NCI-H1105 treated with DMSO at 0.1 percent for 48 hours (cell line): ENCODE measurements at regions not wholly inside any gene's neighbourhood (a gene's known extent, or its start where the extent isn't known, plus 50 kb on each side); places are given as distances from the start of the nearest gene placed in this dataset.

Source experiments
- DNase-seq: peaks from one replicate; lab custom pipeline; 2025; lab: John Stamatoyannopoulos, UW

DNA sequence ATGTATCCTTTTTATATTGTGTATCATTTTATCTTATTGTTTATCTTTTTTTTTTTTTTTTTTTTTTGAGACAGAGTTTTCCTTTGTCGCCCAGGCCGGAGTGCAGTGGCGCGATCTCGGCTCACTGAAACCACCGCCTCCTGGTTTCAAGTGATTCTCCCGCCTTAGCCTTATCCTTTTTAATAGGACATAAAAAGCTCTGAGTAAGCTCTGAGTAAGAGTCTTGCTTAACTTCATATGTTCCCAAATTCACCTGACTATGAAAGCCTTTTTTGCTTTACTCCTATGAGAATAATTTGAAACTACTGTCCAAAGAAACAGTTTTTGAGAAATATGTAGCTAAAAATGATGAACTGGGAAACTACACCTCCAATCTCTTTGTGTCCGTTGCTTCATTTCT, 525.5 kb downstream of the IRS1 start:
- no peak for DNase-seq

DNA sequence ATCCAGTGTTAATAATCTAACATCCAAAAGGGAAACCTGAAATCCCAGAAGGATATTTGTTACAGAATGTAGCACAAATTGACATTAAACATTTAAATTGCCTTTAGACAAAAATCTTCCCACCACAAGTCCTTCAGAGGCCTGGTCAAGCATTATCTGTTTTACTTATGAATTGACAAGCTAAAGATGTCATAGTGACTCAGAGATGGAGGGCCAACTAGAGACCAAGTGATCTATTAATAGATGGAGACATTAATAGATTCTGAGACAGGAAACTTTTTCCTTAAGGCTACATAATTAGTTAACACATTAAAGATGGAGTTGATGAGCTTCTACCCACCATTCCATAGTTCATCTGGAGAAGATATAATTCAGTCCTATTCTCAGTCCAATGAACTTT, 526.2 kb downstream of the IRS1 start:
- DNase-seq = no peak

DNA sequence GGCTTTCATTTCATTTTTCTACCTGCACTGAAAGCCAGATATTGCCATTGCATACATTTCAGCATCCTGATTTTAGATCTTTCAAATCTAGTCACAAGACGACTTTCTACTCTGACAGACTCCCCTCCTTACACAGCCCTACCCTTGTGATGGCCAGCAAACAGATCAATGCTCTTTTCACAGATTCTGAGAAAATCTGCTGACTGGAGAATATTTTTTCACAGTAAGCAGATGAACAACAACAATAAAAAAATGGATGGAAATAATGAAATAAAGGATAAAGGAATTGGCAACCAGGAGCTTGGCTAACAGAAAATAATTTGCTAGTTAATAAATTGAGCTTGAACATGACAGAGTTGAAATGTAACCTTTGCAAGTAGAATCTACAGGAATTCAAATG, 527.2 kb downstream of the IRS1 start:
- DNase-seq = no peak

DNA sequence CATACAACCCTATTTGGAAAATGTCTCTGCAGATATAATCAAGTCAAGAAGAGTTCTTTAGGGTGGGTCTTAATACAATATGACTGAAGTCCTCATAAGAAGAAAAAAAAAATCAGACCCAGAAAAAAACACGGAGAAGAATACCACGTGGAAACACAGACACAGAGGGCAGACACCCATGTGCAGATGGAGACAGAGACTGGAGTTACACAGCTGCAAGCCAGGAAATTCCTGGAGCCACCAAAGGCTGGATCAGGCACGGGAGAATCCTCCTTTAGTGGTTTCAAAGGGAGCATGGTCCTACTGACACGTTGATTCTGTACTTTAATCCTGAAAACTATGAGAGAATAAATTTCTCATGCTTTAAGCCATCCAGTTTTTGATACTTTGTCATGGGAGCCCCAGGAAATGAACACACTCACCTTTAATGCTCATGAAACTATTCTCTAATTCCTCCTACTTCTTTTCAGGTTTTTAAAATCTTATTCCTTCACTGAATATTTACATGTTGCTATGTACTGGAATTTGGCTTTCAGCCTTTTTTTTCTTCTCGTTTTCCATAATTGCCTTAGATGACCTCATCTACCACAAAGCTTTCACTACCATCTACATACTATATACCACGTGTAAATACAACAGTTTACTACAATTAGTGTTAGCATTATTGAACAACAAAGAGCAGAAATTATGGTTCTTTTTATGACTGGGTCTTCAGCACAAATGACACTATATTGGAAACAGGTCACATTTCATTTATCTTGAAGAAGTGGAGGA, 529.1 kb downstream of the IRS1 start:
- no peak for DNase-seq

DNA sequence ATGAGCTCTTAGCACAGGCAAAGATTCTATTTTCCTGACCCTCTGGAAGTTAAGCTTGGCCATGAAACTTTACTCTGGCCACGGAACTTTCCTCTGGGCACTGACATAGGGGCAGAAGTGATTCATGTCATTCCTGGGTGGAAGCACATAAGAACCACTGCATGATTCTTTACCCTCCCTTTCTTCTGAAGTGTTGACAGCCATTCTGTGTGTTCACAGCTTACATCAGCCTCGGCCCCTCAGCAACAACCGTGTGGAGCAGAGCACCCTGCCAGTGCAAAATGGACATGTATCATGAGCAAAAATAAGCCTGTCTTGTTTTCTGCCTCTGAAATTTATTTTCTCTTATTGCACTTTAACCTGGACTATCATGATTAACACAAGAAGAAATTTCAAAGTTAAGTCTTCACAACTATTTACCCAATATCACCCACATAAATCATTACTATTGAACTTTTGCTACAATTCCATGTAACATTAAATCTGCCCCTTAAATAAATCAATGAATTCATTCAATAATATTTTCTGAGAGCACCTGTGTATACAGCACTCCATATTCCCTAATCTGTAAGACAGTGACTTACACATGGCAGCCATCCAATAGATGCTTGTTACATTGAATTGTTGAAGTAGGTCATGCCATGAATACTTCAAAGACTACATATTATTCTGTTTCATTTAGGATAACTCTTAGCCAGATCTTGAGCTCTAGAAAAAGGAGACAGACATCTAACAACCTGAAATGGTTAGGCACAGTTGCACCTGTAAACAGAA, 531.9 kb downstream of the IRS1 start:
- no peak for DNase-seq

DNA sequence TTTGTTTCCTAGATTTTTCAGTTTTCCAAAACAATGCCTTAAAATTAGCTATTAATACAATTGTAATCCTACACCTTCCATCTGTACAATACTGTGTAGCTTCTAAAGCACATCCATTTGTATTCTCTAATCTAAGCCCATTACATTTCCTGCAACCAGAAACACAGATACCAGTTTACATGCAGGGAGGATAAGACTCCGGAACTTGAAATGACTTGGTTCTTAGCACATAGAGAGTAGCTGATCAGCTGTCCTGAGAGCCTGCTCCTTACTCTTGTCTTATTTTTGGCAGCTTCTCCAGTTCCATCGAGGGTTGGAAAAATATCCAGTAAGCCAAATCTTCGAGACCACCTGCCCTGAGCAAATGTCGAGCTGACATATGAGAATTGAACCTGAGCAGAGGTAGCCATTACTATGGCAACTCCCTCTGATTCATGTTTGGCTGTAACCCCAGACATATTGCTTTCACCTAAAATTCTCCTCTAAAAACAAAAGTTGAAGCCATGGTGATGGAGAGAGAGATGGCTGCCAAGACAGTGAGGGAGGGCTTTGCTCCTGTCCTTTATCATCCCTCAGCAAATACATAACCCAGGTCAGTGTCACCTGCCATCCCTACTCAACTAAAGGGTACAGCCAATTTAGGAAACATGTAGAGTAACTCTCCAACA, 542.8 kb downstream of the IRS1 start:
- peak; percentile 58 for DNase-seq

DNA sequence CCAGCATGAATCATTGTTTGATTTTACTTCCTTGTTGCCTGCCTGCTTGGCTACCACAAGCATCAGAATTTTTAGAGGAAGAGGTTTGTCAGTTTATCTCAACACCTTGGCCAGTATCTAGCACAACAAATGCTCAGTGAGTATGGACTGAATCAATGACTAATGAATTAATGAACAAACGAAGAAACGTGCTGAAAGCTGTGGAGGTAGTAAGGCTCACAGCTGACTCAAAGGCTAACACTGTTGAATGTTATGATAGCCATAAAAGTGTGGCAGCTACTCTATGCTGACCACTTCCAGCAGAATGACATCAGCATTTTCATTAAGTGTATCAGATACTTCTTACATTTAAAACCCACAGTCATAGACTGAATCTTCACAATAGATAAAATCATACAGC, 543.4 kb downstream of the IRS1 start:
- no peak for DNase-seq

DNA sequence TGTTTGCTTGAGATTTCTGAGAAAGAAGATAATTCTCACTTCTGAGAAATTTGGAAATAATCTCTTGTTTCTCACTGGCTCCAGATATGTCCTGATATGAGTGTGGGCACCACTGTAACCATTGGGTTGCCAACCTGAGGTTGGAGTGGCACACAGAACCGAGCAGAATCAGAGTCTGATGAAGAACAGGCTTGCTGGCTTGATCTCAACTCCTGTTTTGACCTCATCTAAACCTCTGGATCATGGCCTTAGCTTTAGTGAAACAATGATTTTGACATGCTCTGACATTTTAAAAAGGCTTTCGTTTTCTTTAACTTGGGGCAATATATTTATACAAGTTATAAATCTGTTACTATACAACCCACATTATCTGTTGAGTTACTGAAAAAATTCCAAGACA, 548.0 kb downstream of the IRS1 start:
- DNase-seq = no peak

DNA sequence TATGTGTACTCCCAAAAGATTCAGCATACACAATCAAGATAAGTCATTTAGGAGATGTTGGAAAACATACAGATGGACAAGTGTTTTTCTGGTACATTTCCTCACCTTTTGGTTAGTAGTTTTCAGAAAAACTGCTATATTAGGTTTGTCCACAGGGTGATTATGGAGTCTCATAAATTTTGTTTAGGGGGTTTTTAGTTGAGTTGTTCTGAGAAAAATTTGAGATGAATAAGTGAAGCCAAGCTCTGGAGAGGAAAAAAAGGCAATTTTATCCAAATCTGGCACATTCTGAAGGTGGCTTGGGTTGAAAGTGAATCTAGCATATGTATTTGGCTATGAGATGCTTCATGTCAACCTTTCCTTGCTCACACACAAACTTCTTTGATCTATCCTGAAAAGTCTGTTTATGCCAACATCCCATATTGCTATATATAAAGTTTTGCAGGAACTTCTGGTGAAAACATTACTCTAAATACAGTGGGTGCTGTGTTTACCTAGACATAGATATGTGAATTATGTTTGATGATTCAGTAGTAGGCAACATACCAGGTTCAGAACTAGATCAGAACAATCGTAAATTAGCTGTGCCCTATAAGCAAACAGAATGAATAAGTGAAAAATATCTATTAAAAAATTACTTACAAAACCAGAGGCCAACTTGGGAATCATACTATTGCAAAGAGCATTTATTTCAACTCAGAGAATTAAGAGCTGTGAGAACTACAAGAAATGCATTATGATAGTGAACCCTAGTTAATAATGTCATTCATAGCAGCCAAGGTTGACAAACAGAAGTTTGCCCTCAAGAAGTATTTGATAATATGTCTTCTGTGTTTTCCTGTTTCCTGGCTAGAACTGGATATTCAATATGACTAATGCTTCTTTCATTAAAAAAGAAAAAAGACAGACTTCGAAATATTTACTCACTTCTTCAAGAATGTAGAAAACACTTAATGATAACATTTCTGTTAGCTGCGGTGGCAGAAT, 552.0 kb downstream of the IRS1 start:
- DNase-seq = no peak

DNA sequence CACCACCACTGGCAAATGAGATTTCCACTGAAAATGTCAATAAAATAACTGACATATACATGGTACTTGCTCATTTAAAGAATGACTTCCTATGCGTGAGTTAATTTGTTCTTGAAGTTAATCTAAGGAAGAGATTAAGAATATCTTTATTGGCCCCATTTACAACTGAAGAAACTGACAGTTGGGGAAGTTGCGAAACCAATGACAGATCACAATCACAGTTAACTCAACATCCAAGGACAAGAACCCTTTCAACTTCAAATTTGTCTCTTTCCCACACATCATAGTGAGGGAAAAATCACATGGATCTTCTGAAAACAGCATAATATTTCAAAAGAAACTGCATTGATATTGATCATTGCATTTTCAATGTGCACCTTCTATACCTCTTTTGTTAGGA, 565.4 kb downstream of the IRS1 start:
- DNase-seq = no peak

DNA sequence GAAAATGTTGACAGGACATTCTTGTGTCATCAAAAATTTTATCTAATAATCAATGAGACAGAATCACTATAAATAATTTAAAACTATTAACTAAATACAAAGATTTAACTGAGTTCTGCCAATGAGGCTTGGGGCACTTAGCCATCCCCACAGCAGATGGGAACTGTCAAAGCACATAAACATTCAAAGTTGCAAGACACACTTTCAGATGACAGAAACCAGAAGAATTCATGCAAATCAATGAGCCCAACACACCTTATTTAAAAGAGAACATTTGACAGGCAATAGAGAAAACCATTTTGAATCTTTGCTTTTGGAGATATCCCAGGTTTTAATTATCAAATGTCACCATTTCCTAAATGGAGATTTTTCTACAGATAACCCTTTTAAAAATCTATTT, 566.2 kb downstream of the IRS1 start:
- DNase-seq = no peak

DNA sequence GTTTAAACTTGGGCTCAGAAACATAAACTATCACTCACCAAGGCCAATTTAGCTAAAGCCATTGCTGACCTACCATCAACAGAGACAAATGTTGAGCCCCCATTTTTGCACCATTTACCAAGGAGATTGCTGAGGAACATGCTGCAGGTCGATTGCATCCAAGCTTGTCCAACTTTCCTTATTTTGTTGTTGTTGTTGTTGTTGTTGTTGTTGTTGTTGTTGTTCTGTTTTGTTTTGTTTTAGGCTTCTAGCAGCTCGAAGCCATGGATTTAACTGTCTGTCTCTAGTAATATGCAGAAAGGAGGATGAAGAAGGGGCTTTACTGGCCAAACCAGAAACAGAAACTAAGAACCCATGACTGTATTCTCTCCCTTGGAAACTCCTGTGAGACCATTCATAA, 571.5 kb downstream of the IRS1 start:
- no peak for DNase-seq

DNA sequence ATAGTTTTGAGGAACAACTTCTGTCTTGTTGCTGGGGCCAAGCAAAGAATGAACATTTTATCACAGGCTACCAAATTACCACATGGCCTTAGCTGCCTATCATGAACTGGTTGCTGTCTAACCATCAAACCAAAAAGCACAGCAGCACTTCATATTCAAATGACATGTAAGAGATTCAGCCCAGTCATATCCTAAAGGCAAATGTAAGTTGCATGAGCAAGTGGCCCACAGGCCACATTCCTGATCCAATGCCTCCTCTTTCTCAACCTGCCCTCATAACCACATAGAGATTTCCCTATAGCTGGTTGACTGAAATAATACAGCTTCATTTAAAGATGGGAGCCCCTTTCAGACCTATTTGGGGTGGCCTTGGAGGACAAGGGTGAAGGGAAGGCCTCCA, 572.3 kb downstream of the IRS1 start:
- DNase-seq = no peak

DNA sequence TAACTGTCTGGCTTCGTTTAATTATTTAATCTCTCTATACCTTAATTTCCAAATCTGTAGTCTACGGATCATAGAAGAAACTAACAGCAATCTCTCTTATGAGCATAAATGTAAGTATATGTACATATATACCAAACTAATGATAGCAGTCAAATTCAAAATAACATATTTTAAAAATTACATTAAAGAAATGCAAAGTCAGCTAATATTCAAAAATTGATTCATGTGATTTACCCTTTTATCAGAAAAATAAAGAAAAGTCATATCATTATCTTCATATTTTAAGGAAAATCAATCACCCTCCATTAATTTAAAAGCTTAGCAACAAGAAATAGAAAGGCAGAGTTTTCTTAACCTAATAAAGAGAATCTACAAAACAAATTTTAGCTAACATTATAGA, 575.9 kb downstream of the IRS1 start:
- no peak for DNase-seq

DNA sequence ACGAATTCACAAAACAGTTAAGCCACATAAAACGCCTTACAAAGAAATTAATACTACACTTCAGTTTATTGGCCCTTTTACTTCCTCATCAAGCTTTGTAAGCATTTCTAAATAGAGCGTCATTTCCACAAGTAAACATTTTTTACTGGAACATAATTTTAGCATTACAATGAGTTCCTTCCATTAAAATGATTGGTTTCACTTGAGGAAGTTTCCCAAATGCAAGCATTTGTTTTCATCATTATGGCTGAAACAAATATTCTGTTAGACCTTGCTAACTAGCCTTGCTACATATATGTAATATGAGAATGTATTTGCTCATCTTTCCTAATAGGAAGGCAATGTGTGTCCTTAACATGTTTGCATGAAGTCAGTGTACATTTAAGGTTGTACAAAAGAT, 579.1 kb downstream of the IRS1 start:
- no peak for DNase-seq

DNA sequence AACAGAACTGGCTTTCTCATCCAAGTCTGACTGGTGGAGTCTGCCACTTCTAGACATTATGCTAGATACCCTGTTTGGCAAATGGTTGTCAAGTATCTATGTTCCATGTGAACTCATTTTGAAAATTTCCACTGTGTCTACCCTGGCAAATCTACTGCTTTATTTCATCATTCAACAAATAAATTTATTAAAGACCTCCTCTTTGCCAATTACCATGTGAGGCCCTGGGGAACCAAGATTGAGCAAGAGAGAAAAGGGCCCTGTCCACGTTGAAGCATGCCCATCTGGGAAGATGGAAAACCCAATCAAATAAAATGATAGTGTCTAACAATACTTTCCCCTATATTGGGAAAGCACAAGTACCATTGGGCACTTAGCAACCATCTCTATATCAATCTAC, 582.4 kb downstream of the IRS1 start:
- DNase-seq = no peak

DNA sequence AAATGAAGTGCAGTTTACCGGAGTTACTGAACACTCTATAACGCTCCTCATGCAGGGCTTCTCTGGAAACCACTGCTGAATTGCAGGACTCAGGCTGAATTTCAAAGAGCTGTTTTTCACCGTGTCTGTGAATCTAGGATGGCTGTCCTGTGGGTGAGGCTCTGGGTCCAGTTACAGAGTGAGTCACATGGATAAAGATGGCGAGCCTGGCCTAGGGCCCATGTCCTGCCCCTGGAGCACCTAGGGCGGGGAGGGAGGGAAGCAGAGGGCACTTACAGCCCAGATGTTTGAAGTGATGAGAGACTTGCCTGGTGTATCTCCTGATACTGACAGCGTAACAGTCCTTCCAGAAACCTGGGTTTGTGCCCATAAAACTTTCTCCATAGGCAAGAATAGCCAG, 583.0 kb downstream of the IRS1 start:
- DNase-seq = no peak

DNA sequence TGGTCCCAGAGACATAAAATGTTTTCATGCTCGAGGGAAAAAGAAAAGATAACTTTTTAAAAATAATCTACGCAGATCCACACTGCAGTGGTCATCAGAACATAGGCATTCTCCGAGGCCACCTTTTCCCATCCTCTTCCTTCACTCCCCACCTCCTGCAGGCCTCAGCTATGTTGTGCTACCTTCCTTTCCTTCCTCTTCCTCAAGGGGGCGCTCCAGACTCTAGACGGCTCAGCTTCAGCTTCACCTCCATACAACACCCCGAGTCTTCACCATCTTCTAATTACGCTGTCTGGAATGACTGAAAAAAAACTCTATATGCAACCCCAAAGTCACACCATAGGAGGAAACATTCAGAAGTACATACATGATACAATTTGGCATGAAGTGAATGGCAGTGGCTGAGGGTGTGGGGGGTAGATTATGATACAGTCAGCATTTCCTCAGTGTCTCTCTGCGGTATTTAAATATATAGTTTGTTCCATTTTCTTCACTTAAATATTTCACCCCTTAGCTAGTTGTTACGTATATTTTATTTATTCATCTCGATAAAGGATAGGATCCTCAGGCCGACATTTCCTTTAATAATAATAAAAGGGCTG, 583.6 kb downstream of the IRS1 start:
- DNase-seq = peak; percentile 9

DNA sequence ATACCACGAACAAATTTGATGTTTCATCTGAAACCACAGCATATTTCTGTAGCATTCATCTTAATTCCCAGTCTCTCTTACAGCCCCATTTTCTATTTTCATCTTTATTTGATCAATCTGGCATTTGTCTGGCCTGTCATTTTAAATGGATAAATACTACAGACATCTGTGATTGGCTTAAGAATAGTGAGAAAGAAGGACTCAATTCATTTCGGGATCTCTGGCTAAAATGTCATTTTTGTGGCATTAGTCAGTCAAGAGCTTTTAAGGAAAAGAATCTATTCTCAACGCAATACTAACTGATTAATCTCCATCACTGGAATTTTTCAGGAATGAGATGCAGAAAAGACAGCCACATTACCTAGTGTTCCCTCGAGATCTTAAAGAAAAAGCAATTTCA, 585.9 kb downstream of the IRS1 start:
- no peak for DNase-seq

DNA sequence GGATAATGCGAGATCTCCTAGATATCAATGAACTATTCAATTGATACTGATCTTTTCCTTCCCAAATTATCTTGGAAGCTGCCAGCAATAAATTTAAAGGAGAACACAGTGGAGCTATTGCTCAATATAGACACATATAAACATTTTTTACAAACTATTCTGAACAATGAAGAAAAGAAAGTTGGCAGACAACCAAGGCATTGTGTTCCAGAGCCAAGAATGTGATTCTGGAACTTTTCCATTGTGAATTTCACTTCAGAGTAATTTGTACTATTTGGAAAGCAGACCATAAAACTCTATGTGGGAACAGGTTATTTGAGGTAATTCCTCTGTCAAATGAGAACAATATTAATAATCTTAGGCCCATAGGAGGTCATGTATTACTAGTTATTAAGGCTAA, 588.2 kb downstream of the IRS1 start:
- DNase-seq = no peak

DNA sequence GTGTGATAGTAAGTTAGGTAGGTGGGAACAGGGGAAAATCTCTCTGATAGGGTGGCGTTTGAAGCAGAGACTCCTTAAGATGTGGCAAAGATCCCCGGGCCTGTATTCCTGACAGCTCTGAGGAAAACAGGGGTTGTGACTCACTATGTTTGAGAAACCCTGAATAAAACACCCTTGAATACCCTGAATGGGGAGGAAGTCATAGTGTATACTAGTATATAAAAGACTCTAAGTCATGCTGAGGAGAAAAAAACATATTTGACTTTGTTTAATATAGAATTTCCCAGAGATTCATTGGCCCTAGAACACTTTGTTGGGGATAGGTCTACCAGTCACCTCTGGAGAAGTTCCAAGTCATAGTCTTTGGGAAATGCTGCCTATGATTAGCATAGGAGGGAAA, 590.9 kb downstream of the IRS1 start:
- DNase-seq = no peak

DNA sequence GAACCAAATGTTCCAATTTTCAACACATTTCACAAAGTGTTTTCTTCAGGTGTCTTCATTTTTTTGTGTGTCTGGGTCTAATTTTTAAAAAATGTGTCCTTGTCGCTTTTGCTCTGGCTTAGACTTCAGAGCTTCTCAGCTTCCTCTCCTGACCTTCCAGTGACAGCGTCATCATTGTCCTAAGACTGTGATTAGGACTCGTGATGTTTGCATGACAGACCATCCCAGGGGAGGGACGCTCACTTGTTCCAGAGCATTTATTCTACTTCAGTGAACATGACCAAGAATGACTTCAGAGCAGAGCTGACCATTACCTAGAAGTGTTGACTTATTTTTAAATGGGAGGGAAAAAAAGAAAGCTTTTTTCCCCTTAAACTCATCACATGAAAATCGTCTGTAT, 591.9 kb downstream of the IRS1 start:
- DNase-seq = no peak
